Nephron progenitor cell (in vitro differentiated cells): ENCODE measurements at regions not wholly inside any gene's neighbourhood (a gene's known extent, or its start where the extent isn't known, plus 50 kb on each side); places are given as distances from the start of the nearest gene placed in this dataset.

ENCODE experiments used
- DNase-seq: peaks from one replicate; pipeline ENCODE4 v3.0.0; 2021
- H3K27ac Mint-ChIP-seq: 2 replicates; pipeline ENCODE4 v1.8.0; 2021; ENCODE audit warnings: mild to moderate bottlenecking, moderate library complexity, mixed read lengths
- H3K27me3 Mint-ChIP-seq: 2 replicates; pipeline ENCODE4 v1.8.0; 2021; ENCODE audit warnings: mild to moderate bottlenecking, low read depth, mixed read lengths; ENCODE audit not compliant: poor library complexity
- H3K36me3 Mint-ChIP-seq: 2 replicates; pipeline ENCODE4 v1.8.0; 2021; ENCODE audit warnings: low read depth, mixed read lengths
- H3K4me1 Mint-ChIP-seq: 2 replicates; pipeline ENCODE4 v1.8.0; 2021; ENCODE audit warnings: mixed read lengths
- H3K4me3 Mint-ChIP-seq: 2 replicates; pipeline ENCODE4 v1.8.0; 2021; ENCODE audit warnings: mild to moderate bottlenecking, moderate library complexity, mixed read lengths
- H3K9me3 Mint-ChIP-seq: 2 replicates; pipeline ENCODE4 v1.8.0; 2021; ENCODE audit warnings: mild to moderate bottlenecking, moderate library complexity, mixed read lengths
- TF ChIP-seq, protein P1 (sequence below): fragments of 200-600 bp; sonication (generic); IDR thresholded peaks from 2 replicates; pipeline ENCODE4 v1.5.0; 2021; ENCODE audit warnings: antibody characterized with exemption

DNA sequence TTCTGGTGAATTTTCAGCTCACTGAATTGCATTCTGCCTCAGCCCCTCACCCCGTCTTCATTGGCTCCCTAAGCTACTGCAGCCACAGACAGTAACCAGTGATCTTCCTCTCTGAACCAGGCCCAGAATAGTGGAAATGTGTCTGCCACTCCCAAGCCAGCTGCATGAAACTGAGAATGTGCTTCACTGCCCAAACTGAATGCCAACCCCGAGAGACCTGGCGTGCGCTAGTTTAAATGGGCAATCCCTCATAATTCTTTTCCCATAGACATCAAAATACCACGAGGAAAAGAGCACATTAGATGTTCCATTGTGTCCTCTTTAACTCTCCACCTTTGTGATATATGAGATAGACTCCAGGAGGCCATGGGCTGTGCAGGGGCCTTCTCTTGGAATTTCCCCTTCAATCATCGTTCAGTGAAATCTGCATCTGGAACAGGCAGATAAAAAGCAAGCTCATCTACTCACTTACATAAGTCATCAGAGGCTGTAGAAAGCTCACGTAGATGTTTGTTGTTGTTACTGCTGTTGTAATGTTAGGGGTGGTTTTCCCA lies 320.2 kb downstream of the NFIB start:
- Mint-ChIP-seq H3K36me3 (peaks cover 16% of the 10 kb centered on the region), H3K4me1 (peaks cover 43% of the 10 kb centered on the region), H3K27me3 (no peaks in the 10 kb centered on the region), H3K4me3 (peak overlapping the region; percentile 51), H3K27ac (peak overlapping the region; percentile 97), H3K9me3 (peaks cover 42% of the 10 kb centered on the region)
- DNase-seq = no peak
- TF ChIP-seq, protein P1, sequence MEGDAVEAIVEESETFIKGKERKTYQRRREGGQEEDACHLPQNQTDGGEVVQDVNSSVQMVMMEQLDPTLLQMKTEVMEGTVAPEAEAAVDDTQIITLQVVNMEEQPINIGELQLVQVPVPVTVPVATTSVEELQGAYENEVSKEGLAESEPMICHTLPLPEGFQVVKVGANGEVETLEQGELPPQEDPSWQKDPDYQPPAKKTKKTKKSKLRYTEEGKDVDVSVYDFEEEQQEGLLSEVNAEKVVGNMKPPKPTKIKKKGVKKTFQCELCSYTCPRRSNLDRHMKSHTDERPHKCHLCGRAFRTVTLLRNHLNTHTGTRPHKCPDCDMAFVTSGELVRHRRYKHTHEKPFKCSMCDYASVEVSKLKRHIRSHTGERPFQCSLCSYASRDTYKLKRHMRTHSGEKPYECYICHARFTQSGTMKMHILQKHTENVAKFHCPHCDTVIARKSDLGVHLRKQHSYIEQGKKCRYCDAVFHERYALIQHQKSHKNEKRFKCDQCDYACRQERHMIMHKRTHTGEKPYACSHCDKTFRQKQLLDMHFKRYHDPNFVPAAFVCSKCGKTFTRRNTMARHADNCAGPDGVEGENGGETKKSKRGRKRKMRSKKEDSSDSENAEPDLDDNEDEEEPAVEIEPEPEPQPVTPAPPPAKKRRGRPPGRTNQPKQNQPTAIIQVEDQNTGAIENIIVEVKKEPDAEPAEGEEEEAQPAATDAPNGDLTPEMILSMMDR = no peak

DNA sequence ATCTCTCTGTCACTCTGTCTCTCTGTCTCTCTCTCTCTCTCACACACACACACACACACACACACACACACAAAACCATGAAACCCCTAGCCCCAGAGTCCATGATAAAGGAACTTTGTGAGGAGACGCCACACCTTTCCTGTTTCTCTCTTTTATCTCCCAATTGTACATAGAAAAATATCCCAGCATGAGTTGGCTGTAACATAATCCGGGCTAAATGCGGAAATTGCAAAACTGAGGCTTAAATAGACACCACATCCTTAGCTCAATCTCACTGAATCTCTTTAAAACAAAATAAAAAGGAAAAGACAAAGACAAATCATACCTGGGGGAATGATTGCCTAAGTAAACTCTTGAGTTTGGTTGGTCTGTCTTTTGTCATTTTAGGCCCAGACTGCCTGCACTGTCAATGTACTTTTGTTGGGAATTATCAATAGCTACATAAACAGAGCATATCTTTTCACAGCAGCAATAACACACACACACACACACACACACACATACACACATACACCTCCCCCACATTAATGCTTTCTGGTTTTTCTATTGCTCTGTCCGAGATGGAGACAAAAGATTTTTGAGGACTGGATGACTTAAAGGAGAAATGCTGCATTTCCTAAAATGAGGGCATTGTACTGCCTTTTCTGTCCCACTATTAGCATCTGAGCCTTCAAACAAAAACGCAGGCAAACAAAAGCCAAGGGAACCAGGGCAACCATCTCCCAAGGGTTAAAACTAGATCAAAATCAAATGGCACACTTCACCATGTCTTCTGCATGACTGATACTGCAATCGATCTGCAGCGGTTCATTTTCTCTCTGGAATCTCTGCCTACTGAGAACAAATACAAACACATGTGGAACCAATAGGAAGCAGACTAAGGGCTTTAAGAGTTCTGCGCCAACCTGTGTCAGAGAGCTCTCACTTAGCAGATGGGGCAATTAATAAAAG lies 321.5 kb downstream of the NFIB start:
- Mint-ChIP-seq H3K4me3 (no peak overlapping the region), H3K36me3 (peaks cover 16% of the 10 kb centered on the region), H3K27ac (no peak overlapping the region), H3K27me3 (peaks cover 5% of the 10 kb centered on the region), H3K4me1 (peaks cover 43% of the 10 kb centered on the region), H3K9me3 (peaks cover 35% of the 10 kb centered on the region)
- no peak for DNase-seq
- TF ChIP-seq, protein P1 = no peak

DNA sequence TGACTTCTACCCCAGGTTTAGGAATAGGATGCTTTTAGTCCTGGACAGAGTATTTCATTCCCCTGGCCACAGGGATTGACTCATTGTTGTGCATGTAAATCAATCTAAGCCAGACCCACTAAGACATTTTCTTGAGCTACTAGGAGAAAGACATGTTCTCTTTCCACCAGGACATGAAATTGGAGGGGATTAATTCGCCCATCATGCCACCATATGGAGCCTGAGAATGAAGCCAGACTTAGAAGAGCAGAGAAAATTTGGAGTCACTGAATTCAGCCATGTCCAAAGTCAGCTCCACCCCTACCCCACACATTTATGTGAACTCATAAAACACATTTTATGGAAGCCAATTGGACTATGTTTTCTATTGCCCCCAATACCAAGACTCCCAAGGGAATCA lies 322.5 kb downstream of the NFIB start:
- peaks cover 16% of the 10 kb centered on the region for H3K36me3 Mint-ChIP-seq
- no peak for DNase-seq

DNA sequence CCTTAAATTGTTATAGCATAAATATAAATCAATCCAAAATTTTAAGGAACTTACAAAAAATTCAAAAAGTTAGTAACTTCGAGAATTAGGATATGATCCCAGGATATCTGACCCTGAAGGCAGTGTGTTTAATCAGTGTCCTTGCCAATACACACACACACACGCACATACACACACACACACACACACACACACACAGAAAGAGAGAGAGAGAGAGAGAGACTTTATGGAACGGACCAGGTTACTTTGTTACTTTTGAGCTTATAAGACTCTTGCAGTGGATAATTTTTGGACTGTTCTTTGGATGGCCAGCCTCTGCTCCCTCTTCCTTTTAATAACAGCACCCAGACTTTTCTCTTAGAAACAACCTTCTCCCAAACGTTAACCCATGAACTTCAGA lies 322.9 kb downstream of the NFIB start:
- TF ChIP-seq, protein P1 = no peak
- peaks cover 12% of the 10 kb centered on the region for H3K36me3 Mint-ChIP-seq
- H3K9me3 Mint-ChIP-seq = peaks cover 34% of the 10 kb centered on the region
- no peak overlapping the region for H3K4me3 Mint-ChIP-seq
- H3K4me1 Mint-ChIP-seq = peaks cover 43% of the 10 kb centered on the region
- no peak overlapping the region for H3K27ac Mint-ChIP-seq
- H3K27me3 Mint-ChIP-seq = peaks cover 11% of the 10 kb centered on the region
- no peak for DNase-seq

More for the DNA sequence above, 322.5 kb downstream of the NFIB start:
- no peak overlapping the region for H3K27ac Mint-ChIP-seq
- H3K4me3 Mint-ChIP-seq = no peak overlapping the region
- TF ChIP-seq, protein P1 = no peak
- peaks cover 43% of the 10 kb centered on the region for H3K4me1 Mint-ChIP-seq
- H3K27me3 Mint-ChIP-seq = peaks cover 10% of the 10 kb centered on the region
- peaks cover 34% of the 10 kb centered on the region for H3K9me3 Mint-ChIP-seq

DNA sequence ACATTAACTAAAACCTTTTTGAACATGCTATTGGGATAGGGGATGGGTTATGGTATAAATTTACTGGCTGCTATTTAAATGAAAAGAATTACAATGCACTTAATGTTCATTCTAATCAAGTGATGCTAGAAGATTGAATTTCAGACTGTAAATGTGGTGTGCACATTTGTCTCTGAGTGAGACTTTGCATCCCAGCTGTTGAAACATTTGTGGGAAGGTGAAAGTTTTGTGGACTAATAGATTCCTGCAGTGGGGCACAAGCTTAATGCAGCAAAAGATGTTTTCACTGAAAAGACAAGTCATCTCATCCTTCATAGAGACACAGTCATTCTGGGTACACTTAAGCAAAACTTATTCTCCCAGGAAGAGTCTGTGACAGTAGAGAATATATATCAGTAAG lies 323.6 kb downstream of the NFIB start:
- peaks cover 43% of the 10 kb centered on the region for H3K4me1 Mint-ChIP-seq

More for the DNA sequence above, 323.6 kb downstream of the NFIB start:
- Mint-ChIP-seq H3K27me3 (peaks cover 11% of the 10 kb centered on the region), H3K4me3 (no peak overlapping the region), H3K36me3 (peaks cover 9% of the 10 kb centered on the region), H3K9me3 (peaks cover 34% of the 10 kb centered on the region), H3K27ac (no peak overlapping the region)
- TF ChIP-seq, protein P1 = no peak
- no peak for DNase-seq
